HepG2 (cell line): ENCODE measurements at regions not wholly inside any gene's neighbourhood (a gene's known extent, or its start where the extent isn't known, plus 50 kb on each side); places are given as distances from the start of the nearest gene placed in this dataset.

ENCODE experiments used
- ADNP ChIP-seq: sonication (generic); formaldehyde crosslinking; IDR thresholded peaks from 2 replicates; pipeline ENCODE4 v1.4.0; 2020; ENCODE audit warnings: missing genetic modification reagents
- CREM ChIP-seq, 2 experiments: sonication (generic) in 1 of 2; formaldehyde crosslinking in 1 of 2; IDR thresholded peaks; 2 replicates each; pipeline versions ENCODE4 v1.4.0 to v1.6.1; 2016 to 2020; ENCODE audit warnings: antibody characterized with exemption in 1 of 2, mild to moderate bottlenecking in 1 of 2, missing genetic modification reagents in 1 of 2
- EP300 ChIP-seq, 3 experiments: sonication (generic) in 1 of 3; formaldehyde crosslinking in 1 of 3; IDR thresholded peaks; 2 replicates each; pipeline versions ENCODE4 v1.5.1 to v1.6.1; 2011 to 2020; ENCODE audit warnings: low read depth in 2 of 3, low read length in 2 of 3, borderline replicate concordance in 1 of 3, improper control_type of control experiment in 1 of 3, mild to moderate bottlenecking in 1 of 3, missing genetic modification reagents in 1 of 3, moderate library complexity in 1 of 3
- GABPA ChIP-seq, 2 experiments: IDR thresholded peaks; 2 replicates each; pipeline ENCODE4 v1.6.1; 2011 to 2016; ENCODE audit warnings: low read depth in 2 of 2, low read length in 1 of 2, missing biosample characterization in 1 of 2, missing genetic modification characterization in 1 of 2
- HMG20A ChIP-seq: IDR thresholded peaks from 2 replicates; pipeline ENCODE4 v1.6.1; 2016; ENCODE audit warnings: borderline replicate concordance
- KAT2B ChIP-seq: fragments of 150-350 bp; IDR thresholded peaks from 2 replicates; pipeline ENCODE4 v1.6.1; 2014; ENCODE audit warnings: low read depth, low read length, borderline replicate concordance
- MYNN ChIP-seq: sonication (generic); formaldehyde crosslinking; IDR thresholded peaks from 2 replicates; pipeline ENCODE4 v1.4.0; 2020; ENCODE audit warnings: mild to moderate bottlenecking, low read depth, missing genetic modification reagents
- SATB2 ChIP-seq: sonication (generic); formaldehyde crosslinking; IDR thresholded peaks from 2 replicates; pipeline ENCODE4 v1.5.0; 2020; ENCODE audit warnings: missing genetic modification reagents
- TCF7 ChIP-seq: sonication (generic); IDR thresholded peaks from 2 replicates; pipeline ENCODE4 v1.6.1; 2016; ENCODE audit warnings: antibody characterized with exemption, low read depth
- XBP1 ChIP-seq: sonication (generic); formaldehyde crosslinking; IDR thresholded peaks from 2 replicates; pipeline ENCODE4 v1.5.0; 2020; ENCODE audit warnings: missing genetic modification reagents
- ZNF263 ChIP-seq: sonication (generic); formaldehyde crosslinking; IDR thresholded peaks from 2 replicates; pipeline ENCODE4 v1.4.0; 2020; ENCODE audit warnings: missing genetic modification reagents
- ZNF574 ChIP-seq: sonication (generic); formaldehyde crosslinking; IDR thresholded peaks from 2 replicates; pipeline ENCODE4 v1.4.0; 2020; ENCODE audit warnings: missing genetic modification reagents
- ZNF788 ChIP-seq: sonication (generic); formaldehyde crosslinking; IDR thresholded peaks from 2 replicates; pipeline ENCODE4 v1.5.0; 2020; ENCODE audit warnings: mild to moderate bottlenecking, missing genetic modification reagents, borderline replicate concordance
- ZSCAN9 ChIP-seq: IDR thresholded peaks from 2 replicates; pipeline ENCODE4 v1.6.1; 2016; ENCODE audit warnings: borderline replicate concordance
- TF ChIP-seq, protein P1 (sequence below): sonication (generic); formaldehyde crosslinking; IDR thresholded peaks from 2 replicates; pipeline ENCODE4 v1.4.0; 2020; ENCODE audit warnings: missing genetic modification reagents
- TF ChIP-seq, protein P2 (sequence below): IDR thresholded peaks from 2 replicates; pipeline ENCODE4 v1.6.1; 2016
- TF ChIP-seq, protein P3 (sequence below): sonication (generic); formaldehyde crosslinking; IDR thresholded peaks from 2 replicates; pipeline ENCODE4 v1.4.0; 2020; ENCODE audit warnings: missing genetic modification reagents

DNA sequence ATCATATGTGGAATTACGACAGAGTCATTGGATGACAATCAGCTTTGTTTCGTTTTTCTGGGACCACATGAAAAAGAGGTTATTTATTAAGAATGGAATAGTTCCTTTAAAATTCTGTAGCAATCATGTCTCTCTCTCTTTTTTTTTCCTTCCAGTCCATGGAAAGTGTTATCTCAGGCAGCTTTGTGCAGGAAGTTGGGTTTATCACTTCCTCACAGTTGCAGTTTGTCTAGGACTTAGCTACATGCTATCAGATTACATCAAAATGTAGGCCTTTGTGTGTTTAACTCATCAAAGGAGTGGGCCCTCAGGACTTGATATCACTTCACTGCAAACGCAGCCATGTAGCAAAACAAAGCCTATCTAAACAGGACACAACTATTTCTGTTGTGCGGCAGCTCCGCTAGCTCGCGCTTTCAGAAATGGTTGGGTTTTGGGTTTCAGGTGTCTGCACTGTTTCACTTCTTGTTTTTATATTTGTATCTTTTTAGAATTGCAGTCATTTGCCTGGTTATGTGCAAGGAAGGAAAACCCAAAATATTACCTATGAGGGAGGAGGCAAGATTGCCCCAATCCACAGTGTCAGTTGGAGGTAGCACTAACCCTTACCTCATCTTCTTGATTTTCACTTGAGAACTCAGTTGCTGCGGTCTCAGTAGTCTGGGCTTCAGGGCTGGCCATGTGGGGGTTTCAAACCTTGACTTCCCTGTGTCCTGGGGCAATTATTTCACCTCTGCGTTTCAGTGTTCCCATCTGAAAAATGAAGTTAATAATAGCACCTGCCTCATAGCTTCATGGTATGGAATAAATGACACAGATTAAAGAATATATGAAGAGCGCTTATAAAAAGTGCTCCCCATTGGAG lies 66.7 kb downstream of the HHEX start (continued):
- TF ChIP-seq ZSCAN9 (CRISPR knock-in tag) (0 out of 2 replicates have a peak, but pooled peaks have one; percentile 59), XBP1 (CRISPR knock-in tag) (no peak), HMG20A (peak; percentile 82), SATB2 (CRISPR knock-in tag) (0 out of 2 replicates have a peak, but pooled peaks have one; percentile 51), ZNF788 (no peak), ZNF263 (CRISPR knock-in tag) (no peak), KAT2B (no peak), ADNP (no peak), ZNF574 (no peak; the same call in 1 of the 2 replicates), GABPA (IDR thresholded peaks at IDR 0.05; ENCODE audit: low read depth, low read length) (no peak), GABPA (CRISPR knock-in tag; IDR thresholded peaks at IDR 0.05; ENCODE audit: low read depth) (peak; percentile 68), CREM (IDR thresholded peaks at IDR 0.05) (peak; percentile 67), CREM (CRISPR knock-in tag; IDR thresholded peaks at IDR 0.05) (no peak), TCF7 (peak; percentile 86), EP300 (IDR thresholded peaks at IDR 0.05; ENCODE audit: low read depth in 2 of 2, low read length in 2 of 2) (peak in 1 of 2 experiments; percentile 80; a peak in 2 of 4 replicates), EP300 (CRISPR knock-in tag; IDR thresholded peaks at IDR 0.05; ENCODE audit: borderline replicate concordance) (peak; percentile 73; the same call in 1 of the 2 replicates), MYNN (no peak)
- TF ChIP-seq, protein P1, sequence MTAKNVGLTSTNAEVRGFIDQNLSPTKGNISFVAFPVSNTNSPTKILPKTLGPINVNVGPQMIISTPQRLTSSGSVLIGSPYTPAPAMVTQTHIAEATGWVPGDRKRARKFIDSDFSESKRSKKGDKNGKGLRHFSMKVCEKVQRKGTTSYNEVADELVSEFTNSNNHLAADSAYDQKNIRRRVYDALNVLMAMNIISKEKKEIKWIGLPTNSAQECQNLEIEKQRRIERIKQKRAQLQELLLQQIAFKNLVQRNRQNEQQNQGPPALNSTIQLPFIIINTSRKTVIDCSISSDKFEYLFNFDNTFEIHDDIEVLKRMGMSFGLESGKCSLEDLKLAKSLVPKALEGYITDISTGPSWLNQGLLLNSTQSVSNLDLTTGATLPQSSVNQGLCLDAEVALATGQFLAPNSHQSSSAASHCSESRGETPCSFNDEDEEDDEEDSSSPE (CRISPR knock-in tag), result no peak
- TF ChIP-seq, protein P2, sequence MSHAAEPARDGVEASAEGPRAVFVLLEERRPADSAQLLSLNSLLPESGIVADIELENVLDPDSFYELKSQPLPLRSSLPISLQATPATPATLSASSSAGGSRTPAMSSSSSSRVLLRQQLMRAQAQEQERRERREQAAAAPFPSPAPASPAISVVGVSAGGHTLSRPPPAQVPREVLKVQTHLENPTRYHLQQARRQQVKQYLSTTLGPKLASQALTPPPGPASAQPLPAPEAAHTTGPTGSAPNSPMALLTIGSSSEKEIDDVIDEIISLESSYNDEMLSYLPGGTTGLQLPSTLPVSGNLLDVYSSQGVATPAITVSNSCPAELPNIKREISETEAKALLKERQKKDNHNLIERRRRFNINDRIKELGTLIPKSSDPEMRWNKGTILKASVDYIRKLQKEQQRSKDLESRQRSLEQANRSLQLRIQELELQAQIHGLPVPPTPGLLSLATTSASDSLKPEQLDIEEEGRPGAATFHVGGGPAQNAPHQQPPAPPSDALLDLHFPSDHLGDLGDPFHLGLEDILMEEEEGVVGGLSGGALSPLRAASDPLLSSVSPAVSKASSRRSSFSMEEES (CRISPR knock-in tag), result peak; percentile 42; the same call in 1 of the 2 replicates
- TF ChIP-seq, protein P3, sequence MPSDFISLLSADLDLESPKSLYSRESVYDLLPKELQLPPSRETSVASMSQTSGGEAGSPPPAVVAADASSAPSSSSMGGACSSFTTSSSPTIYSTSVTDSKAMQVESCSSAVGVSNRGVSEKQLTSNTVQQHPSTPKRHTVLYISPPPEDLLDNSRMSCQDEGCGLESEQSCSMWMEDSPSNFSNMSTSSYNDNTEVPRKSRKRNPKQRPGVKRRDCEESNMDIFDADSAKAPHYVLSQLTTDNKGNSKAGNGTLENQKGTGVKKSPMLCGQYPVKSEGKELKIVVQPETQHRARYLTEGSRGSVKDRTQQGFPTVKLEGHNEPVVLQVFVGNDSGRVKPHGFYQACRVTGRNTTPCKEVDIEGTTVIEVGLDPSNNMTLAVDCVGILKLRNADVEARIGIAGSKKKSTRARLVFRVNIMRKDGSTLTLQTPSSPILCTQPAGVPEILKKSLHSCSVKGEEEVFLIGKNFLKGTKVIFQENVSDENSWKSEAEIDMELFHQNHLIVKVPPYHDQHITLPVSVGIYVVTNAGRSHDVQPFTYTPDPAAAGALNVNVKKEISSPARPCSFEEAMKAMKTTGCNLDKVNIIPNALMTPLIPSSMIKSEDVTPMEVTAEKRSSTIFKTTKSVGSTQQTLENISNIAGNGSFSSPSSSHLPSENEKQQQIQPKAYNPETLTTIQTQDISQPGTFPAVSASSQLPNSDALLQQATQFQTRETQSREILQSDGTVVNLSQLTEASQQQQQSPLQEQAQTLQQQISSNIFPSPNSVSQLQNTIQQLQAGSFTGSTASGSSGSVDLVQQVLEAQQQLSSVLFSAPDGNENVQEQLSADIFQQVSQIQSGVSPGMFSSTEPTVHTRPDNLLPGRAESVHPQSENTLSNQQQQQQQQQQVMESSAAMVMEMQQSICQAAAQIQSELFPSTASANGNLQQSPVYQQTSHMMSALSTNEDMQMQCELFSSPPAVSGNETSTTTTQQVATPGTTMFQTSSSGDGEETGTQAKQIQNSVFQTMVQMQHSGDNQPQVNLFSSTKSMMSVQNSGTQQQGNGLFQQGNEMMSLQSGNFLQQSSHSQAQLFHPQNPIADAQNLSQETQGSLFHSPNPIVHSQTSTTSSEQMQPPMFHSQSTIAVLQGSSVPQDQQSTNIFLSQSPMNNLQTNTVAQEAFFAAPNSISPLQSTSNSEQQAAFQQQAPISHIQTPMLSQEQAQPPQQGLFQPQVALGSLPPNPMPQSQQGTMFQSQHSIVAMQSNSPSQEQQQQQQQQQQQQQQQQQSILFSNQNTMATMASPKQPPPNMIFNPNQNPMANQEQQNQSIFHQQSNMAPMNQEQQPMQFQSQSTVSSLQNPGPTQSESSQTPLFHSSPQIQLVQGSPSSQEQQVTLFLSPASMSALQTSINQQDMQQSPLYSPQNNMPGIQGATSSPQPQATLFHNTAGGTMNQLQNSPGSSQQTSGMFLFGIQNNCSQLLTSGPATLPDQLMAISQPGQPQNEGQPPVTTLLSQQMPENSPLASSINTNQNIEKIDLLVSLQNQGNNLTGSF (CRISPR knock-in tag), result no peak
